Small intestine (tissue), 7 donors: ENCODE measurements at regions not wholly inside any gene's neighbourhood (a gene's known extent, or its start where the extent isn't known, plus 50 kb on each side); places are given as distances from the start of the nearest gene placed in this dataset.
"Not testable (repeated sequence)": the region's sequence is repeated elsewhere in the genome, so short reads cannot be mapped to it uniquely, and the experiment has no call there.

Experiments
- DNase-seq, 2 donors: peaks; one replicate each; pipeline versions ENCODE4 v3.0.0 to v3.0.0-alpha.2; 2013
- FAIRE-seq: peaks from 2 replicates; lab custom pipeline; 2012; peaks lifted over from hg19 to GRCh38; lab: Jason Lieb, UNC
- H3K27ac ChIP-seq, 3 donors: one replicate each; pipeline ENCODE4 v1.5.1; 2013; ENCODE audit warnings: low read length in 2 of 3, mild to moderate bottlenecking in 2 of 3, control low read depth in 1 of 3, inconsistent platforms in 1 of 3, low read depth in 1 of 3, moderate library complexity in 1 of 3
- H3K27me3 ChIP-seq, 3 donors: one replicate each; pipeline ENCODE4 v1.6.1; 2013; ENCODE audit warnings: low read length in 3 of 3, inconsistent platforms in 1 of 3; ENCODE audit not compliant: control insufficient read depth in 3 of 3, insufficient read depth in 3 of 3
- H3K36me3 ChIP-seq, 3 donors: one replicate each; pipeline ENCODE4 v1.6.1; 2013; ENCODE audit warnings: low read length in 3 of 3, inconsistent platforms in 1 of 3, low read depth in 1 of 3, mild to moderate bottlenecking in 1 of 3, moderate library complexity in 1 of 3; ENCODE audit not compliant: control insufficient read depth in 3 of 3, insufficient read depth in 2 of 3
- H3K4me1 ChIP-seq, 3 donors: one replicate each; pipeline ENCODE4 v1.6.1; 2013; ENCODE audit warnings: low read length in 2 of 3, inconsistent platforms in 1 of 3, low read depth in 1 of 3, mild to moderate bottlenecking in 1 of 3, moderate library complexity in 1 of 3; ENCODE audit not compliant: control insufficient read depth in 3 of 3, insufficient read depth in 2 of 3
- H3K4me3 ChIP-seq, 3 donors: one replicate each; pipeline ENCODE4 v1.5.1; 2013; ENCODE audit warnings: low read length in 3 of 3, control low read depth in 1 of 3, inconsistent platforms in 1 of 3, low read depth in 1 of 3, mild to moderate bottlenecking in 1 of 3, moderate library complexity in 1 of 3
- H3K9me3 ChIP-seq, 2 donors: one replicate each; pipeline ENCODE4 v1.6.1; 2013; ENCODE audit warnings: low read depth in 1 of 2, low read length in 1 of 2; ENCODE audit not compliant: control insufficient read depth in 2 of 2, insufficient read depth in 1 of 2
- WGBS, 3 donors: extraction: QIAGEN DNeasy Blood & Tissue Kit; methylation state at CpG; one replicate each; pipeline ENCODE4 v1.1.7; 2013; 5-methylcytosine and 5-hydroxymethylcytosine counted together
- donor health status: healthy with polysubstance abuse.
- donor health status: control.
- donor health status: control.
- donor health status: Bipolar disorder and iron deficiency.
- donor health status: healthy.

DNA sequence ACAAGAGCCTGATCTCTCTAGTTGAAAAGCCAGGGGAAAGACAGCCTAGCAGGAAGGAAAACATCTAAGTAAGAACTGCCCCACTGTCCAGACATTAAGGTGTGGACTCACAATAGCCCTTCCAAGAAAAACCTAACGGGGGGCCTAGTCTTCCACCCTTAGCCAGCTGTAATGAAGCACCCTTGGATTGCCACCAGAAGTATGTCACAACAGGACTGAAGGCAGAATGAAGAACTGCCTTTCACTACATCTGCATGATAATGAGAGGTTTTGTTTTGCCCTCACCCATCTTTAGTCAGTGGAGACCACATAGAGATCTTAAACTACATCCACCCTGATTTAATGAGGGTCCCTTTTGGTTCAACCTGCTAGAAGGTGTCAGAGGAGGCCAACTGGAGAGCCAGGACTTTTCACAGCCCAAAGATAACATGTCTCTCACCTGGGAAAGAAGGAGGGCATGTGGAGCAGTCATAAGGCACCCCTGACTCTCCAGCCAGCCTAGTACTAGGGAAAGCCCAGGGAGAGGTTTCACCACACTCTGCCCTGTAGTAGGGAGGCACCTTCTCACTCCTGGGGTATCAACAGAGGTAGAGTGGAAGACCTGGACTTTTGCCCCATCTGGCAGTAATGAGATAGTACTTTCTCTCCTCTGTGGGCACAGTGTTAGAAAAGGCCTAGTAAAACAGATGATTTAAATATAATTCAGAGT lies 1017.4 kb upstream of the MANEA start:
- Histone ChIP-seq H3K27me3 (no peaks in the 10 kb centered on the region), H3K36me3 (no peaks in the 10 kb centered on the region), H3K4me3 (no peak overlapping the region), H3K27ac (no peak overlapping the region), H3K9me3 (no peaks in the 10 kb centered on the region), H3K4me1 (no peaks in the 10 kb centered on the region)
- WGBS, 3 donors: 63 to 80% (median 75%) methylated on average over 1 of the region's 1 CpG
- DNase-seq (no peak), FAIRE-seq (no peak)

DNA sequence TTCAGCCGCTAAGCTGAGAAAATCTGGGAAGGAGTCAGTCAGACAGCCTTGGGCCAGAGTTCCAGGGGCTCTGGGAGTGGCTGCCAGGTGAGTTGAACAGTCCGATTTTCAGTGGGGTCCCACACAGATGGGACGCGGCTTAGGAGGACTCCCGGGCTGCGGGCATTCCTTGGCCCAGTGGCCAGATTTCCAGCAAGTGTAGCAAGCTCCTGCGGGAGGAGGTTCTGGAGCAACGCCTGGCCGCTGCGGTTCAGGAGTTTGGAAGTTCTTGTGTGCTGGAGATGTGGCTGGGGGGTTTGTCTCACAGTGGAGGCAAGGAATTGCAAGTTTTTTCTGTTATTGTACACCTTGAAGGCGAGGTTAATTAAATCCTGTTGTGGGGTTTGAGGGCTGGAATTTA lies 1020.1 kb upstream of the MANEA start:
- not testable (repeated sequence) for H3K27ac ChIP-seq, H3K9me3 ChIP-seq, H3K36me3 ChIP-seq, H3K4me1 ChIP-seq, H3K27me3 ChIP-seq, H3K4me3 ChIP-seq, DNase-seq, FAIRE-seq
- 89 to 90% (median 89%) methylated on average over 11 of the region's 11 CpGs for WGBS, 3 donors

DNA sequence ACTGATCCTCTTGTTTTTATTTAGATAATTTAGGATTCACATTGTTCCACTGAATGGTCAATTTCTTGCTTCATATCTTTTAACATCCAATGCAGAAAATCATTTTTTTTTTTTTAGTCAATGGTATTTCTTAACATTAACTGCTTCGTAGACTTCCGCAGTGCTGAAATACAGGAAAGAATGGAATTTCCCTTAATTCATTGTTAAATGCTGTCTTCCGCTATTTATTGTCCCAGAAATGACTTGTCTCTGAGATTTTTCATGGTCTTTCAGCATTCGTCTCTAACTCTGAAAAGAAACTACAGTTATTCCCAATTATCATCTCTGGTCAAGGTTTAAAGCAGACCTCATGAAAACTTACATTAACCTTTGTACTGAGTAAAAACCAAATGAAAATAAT lies 1029.1 kb upstream of the MANEA start:
- 75 to 85% (median 75%) methylated on average over 4 of the region's 4 CpGs for WGBS, 3 donors
- no peak overlapping the region for H3K27ac ChIP-seq
- H3K4me3 ChIP-seq: no peak overlapping the region
- H3K36me3 ChIP-seq: no peaks in the 10 kb centered on the region
- H3K9me3 ChIP-seq: no peaks in the 10 kb centered on the region
- H3K4me1 ChIP-seq: no peaks in the 10 kb centered on the region
- no peak for DNase-seq
- no peaks in the 10 kb centered on the region for H3K27me3 ChIP-seq
- no peak for FAIRE-seq

DNA sequence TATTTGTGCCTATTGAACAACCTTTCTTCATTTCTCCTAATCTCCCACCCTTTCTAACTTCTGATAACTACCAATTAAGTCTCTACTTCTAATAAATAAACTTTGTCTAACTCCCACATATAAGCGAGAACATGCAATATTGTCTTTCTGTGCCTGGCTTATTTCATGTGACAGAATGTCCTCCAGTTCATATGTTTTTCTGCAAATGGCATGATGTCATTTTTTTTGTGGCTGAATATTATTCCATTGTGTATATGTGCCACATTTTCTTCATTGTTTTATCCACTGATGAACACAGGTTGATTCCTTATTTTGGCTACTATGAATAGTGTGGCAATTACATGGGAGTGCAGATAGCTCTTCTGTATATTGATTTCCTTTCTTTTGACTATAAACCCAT lies 1041.5 kb upstream of the MANEA start:
- no peak overlapping the region for H3K27ac ChIP-seq
- no peak overlapping the region for H3K4me3 ChIP-seq
- DNase-seq: no peak
- WGBS, 3 donors: 92 to 95% (median 94%) methylated on average over 1 of the region's 1 CpG
- H3K27me3 ChIP-seq: no peaks in the 10 kb centered on the region
- H3K9me3 ChIP-seq: peaks cover 0 to 6% of the 10 kb centered on the region in 2 donors
- no peak for FAIRE-seq
- no peaks in the 10 kb centered on the region for H3K36me3 ChIP-seq
- H3K4me1 ChIP-seq: no peaks in the 10 kb centered on the region

DNA sequence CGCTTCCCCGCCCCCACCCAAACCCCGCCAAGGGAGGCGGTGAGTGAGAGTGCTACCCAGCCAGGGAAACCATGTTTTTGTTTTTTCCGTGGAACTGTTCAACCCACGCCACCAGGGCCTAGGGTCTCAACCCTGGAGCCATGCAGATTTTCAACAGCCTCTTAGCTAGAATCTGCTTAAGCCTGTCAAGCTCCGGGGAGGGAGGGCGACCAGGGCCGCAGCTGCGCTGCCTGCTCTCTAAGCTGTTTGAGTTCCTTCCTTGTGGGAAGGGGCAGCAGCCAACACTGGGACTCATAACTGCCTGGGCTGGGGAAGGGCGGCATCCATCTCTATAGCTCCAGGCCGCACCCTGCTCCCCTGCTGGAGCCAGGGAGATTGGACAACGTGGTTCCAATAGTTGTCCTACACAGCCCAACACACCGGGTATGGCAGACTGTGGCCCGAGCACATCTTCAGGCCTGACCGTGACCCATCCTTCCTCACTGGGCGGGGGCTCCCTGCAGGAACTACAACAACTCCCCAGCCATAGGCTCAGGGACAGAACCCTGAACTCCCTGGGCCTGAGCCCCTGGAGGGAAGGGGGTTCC lies 1065.7 kb upstream of the MANEA start:
- no peak overlapping the region for H3K27ac ChIP-seq
- peaks cover 0 to 4% of the 10 kb centered on the region in 2 donors for H3K9me3 ChIP-seq
- 86 to 88% (median 88%) methylated on average over 17 of the region's 17 CpGs for WGBS, 3 donors
- DNase-seq (no peak), FAIRE-seq (no peak)
- H3K4me1 ChIP-seq: no peaks in the 10 kb centered on the region
- H3K4me3 ChIP-seq: no peak overlapping the region
- no peaks in the 10 kb centered on the region for H3K36me3 ChIP-seq
- H3K27me3 ChIP-seq: no peaks in the 10 kb centered on the region

DNA sequence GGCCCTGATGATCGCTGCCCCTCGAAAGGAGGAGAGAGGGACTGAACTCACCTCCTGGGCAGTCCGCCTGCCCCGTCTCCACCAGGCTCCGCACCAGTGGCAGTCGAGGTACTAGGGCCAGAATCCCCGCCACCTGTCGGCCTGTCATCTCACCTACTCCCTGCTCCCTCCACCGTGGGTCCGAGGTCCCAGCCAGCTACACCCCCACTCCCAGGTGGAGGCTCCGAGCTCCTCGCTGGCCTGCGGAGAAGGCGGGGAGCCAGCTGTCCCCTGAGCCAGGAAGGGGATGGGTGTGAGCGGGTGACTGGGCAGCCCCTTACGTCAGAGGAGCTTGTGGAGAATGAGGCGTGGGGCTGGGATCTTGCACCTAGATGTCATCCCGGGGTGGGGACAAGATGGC lies 1066.5 kb upstream of the MANEA start:
- Histone ChIP-seq H3K4me1 (no peaks in the 10 kb centered on the region), H3K27me3 (no peaks in the 10 kb centered on the region), H3K36me3 (no peaks in the 10 kb centered on the region), H3K9me3 (peaks cover 0 to 4% of the 10 kb centered on the region in 2 donors), H3K27ac (no peak overlapping the region), H3K4me3 (no peak overlapping the region)
- FAIRE-seq (no peak), DNase-seq (no peak)
- WGBS, 3 donors: 72 to 90% (median 80%) methylated on average over 18 of the region's 18 CpGs

DNA sequence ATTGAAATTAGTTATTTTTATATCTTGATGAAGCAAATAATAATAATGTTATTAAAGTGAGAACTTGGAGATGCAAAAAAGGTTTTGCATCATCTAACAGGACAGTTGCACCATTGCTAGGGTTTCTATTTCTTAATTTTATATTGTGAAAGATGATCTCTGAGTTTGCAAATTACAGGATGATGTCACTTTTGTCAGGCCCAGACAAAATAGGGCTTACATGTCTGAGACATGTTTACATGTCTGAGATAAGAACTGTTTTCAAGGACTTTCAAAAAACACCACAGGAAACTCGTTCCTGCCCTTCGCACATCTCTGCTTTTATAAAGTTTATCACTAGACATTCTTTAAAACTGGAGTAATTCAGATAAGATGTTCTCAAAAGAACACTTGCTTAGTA lies 1075.8 kb upstream of the MANEA start:
- DNase-seq: no peak
- no peak for FAIRE-seq

DNA sequence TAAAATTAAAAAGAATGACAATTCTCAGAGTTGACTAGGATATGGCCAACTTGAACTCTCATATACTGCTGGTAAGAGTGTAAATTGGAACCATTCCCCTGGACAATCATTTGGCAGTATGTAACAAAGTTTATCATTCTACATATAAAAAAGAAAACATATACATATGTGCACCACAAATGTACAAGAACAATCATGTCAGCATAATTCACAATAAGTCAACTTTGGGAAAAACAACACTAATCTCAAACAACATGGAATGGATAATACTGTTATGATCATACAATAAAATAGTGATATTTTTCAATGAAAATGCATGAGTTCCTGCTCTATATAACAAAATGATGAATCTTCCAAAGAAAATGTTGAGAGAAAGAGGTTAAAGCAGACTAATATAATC lies 1078.7 kb upstream of the EPHA7 start:
- no peaks in the 10 kb centered on the region for H3K9me3 ChIP-seq
- DNase-seq: no peak
- no peak overlapping the region for H3K27ac ChIP-seq
- H3K4me3 ChIP-seq: no peak overlapping the region
- no peaks in the 10 kb centered on the region for H3K36me3 ChIP-seq
- FAIRE-seq: no peak
- H3K4me1 ChIP-seq: no peaks in the 10 kb centered on the region
- H3K27me3 ChIP-seq: no peaks in the 10 kb centered on the region

More for the DNA sequence above, 1075.8 kb upstream of the MANEA start:
- no peaks in the 10 kb centered on the region for H3K27me3 ChIP-seq
- no peaks in the 10 kb centered on the region for H3K36me3 ChIP-seq
- H3K4me1 ChIP-seq: no peaks in the 10 kb centered on the region
- no peak overlapping the region for H3K4me3 ChIP-seq
- H3K9me3 ChIP-seq: no peaks in the 10 kb centered on the region
- no peak overlapping the region for H3K27ac ChIP-seq
- 16 to 47% (median 40%) methylated on average over 2 of the region's 2 CpGs for WGBS, 3 donors

DNA sequence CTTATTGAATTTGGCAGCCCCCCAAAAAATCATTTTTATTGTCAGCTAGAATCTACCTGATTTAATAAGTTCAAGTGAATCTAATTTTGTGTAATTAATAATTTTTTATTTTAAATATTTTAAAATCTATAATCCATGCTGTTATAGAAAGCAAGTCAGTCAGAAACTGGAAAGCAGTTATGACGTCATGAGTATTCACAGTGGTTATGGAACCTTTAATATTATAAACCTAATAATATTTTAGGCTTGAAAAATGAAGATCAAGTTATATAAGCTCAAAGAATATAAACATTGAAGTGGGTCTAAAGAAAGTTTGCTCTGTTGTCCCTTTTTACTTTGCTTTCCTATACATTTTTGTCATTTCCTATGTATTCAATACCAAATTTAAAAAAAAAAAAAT lies 1075.1 kb upstream of the EPHA7 start:
- H3K27me3 ChIP-seq: no peaks in the 10 kb centered on the region
- no peak for DNase-seq
- H3K4me3 ChIP-seq: no peak overlapping the region
- H3K36me3 ChIP-seq: no peaks in the 10 kb centered on the region
- WGBS, 3 donors: 88 to 93% (median 91%) methylated on average over 1 of the region's 1 CpG
- H3K4me1 ChIP-seq: no peaks in the 10 kb centered on the region
- no peaks in the 10 kb centered on the region for H3K9me3 ChIP-seq
- H3K27ac ChIP-seq: no peak overlapping the region
- no peak for FAIRE-seq
